Uterus (tissue), 2 donors: ENCODE measurements at regions not wholly inside any gene's neighbourhood (a gene's known extent, or its start where the extent isn't known, plus 50 kb on each side); places are given as distances from the start of the nearest gene placed in this dataset.

Experiments
- CTCF ChIP-seq, 4 experiments: fragments of 200-600 bp in 2 of 4; fragments of 450-650 bp in 2 of 4; sonication (generic) in 2 of 4; IDR thresholded peaks; one replicate each; pipeline ENCODE4 v1.5.1; 2016 to 2019; ENCODE audit warnings: antibody characterized with exemption in 4 of 4, mild to moderate bottlenecking in 2 of 4, moderate library complexity in 1 of 4
- POLR2A ChIP-seq, 2 donors: fragments of 450-650 bp; IDR thresholded peaks; one replicate each; pipeline ENCODE4 v1.6.1; 2016; ENCODE audit warnings: antibody characterized with exemption in 2 of 2, mild to moderate bottlenecking in 1 of 2, moderate library complexity in 1 of 2

- no peak for TF ChIP-seq CTCF (IDR thresholded peaks at IDR 0.05)
- no peak for TF ChIP-seq POLR2A (IDR thresholded peaks at IDR 0.05)
Measured at GRCh38 chr1:209130886-209131285, 452.6 kb upstream of the CAMK1G start.
